Neuronal stem cell (in vitro differentiated cells): ENCODE measurements at regions not wholly inside any gene's neighbourhood (a gene's known extent, or its start where the extent isn't known, plus 50 kb on each side); places are given as distances from the start of the nearest gene placed in this dataset.

ENCODE experiments used
- DNase-seq: peaks from one replicate; pipeline ENCODE4 v3.0.0-alpha.2; 2013; ENCODE audit warnings: low spot score
- H2AFZ ChIP-seq: one replicate; pipeline ENCODE4 v1.6.1; 2013; ENCODE audit warnings: mild to moderate bottlenecking, low read length, inconsistent platforms
- H2AK5ac ChIP-seq: 2 replicates; pipeline ENCODE4 v1.6.1; 2013; ENCODE audit warnings: low read depth, mild to moderate bottlenecking, inconsistent platforms, low read length, moderate library complexity, mixed read lengths
- H2BK120ac ChIP-seq: 2 replicates; pipeline ENCODE4 v1.6.1; 2013; ENCODE audit warnings: low read depth, mild to moderate bottlenecking, inconsistent platforms, low read length, moderate library complexity, mixed read lengths
- H2BK12ac ChIP-seq: one replicate; pipeline ENCODE4 v1.6.1; 2013; ENCODE audit warnings: low read length, inconsistent platforms
- H2BK15ac ChIP-seq: 2 replicates; pipeline ENCODE4 v1.6.1; 2013; ENCODE audit warnings: mild to moderate bottlenecking, low read length, inconsistent platforms, mixed read lengths
- H2BK5ac ChIP-seq: one replicate; pipeline ENCODE4 v1.6.1; 2013; ENCODE audit warnings: inconsistent platforms, mild to moderate bottlenecking, low read length, moderate library complexity
- H3K14ac ChIP-seq: one replicate; pipeline ENCODE4 v1.6.1; 2013; ENCODE audit warnings: low read length, inconsistent platforms
- H3K18ac ChIP-seq: 2 replicates; pipeline ENCODE4 v1.6.1; 2013; ENCODE audit warnings: low read length, inconsistent platforms
- H3K23ac ChIP-seq: 2 replicates; pipeline ENCODE4 v1.6.1; 2013; ENCODE audit warnings: low read depth, mild to moderate bottlenecking, mixed read lengths, low read length, inconsistent platforms; ENCODE audit not compliant: poor library complexity
- H3K27ac ChIP-seq: replicated peaks from 3 replicates; pipeline ENCODE4 v1.5.1; 2013; ENCODE audit warnings: low read length, inconsistent platforms
- H3K27me3 ChIP-seq, 3 experiments: 2 replicates each; pipeline ENCODE4 v1.6.1; 2013; ENCODE audit warnings: low read length in 3 of 3, mild to moderate bottlenecking in 2 of 3, inconsistent platforms in 1 of 3, low read depth in 1 of 3, mixed read lengths in 1 of 3, moderate library complexity in 1 of 3; ENCODE audit not compliant: control insufficient read depth in 3 of 3, insufficient read depth in 3 of 3
- H3K36me3 ChIP-seq, 2 donors: replicated peaks in 1 of 2; 2 replicates each; pipeline ENCODE4 v1.6.1; 2013; ENCODE audit warnings: low read length in 2 of 2; ENCODE audit not compliant: control insufficient read depth in 2 of 2, insufficient read depth in 2 of 2
- H3K4ac ChIP-seq: 2 replicates; pipeline ENCODE4 v1.6.1; 2013; ENCODE audit warnings: inconsistent platforms, mild to moderate bottlenecking, low read length, moderate library complexity
- H3K4me1 ChIP-seq, 2 donors: 1 replicate in 1 of 2; 2 replicates in 1 of 2; pipeline ENCODE4 v1.6.1; 2013; ENCODE audit warnings: low read length in 2 of 2, low read depth in 1 of 2; ENCODE audit not compliant: control insufficient read depth in 2 of 2, insufficient read depth in 1 of 2
- H3K4me2 ChIP-seq: one replicate; pipeline ENCODE4 v1.6.1; 2013; ENCODE audit warnings: mild to moderate bottlenecking, low read length, inconsistent platforms; ENCODE audit not compliant: insufficient read depth, poor library complexity, severe bottlenecking
- H3K4me3 ChIP-seq, 2 donors: 2 replicates each; pipeline ENCODE4 v1.5.1; 2013; ENCODE audit warnings: low read length in 2 of 2, mild to moderate bottlenecking in 2 of 2, inconsistent platforms in 1 of 2, moderate library complexity in 1 of 2
- H3K79me1 ChIP-seq: one replicate; pipeline ENCODE4 v1.6.1; 2013; ENCODE audit warnings: low read depth, mild to moderate bottlenecking, inconsistent platforms, low read length, moderate library complexity
- H3K9ac ChIP-seq: one replicate; pipeline ENCODE4 v1.6.1; 2013; ENCODE audit warnings: mild to moderate bottlenecking, low read depth, low read length, inconsistent platforms; ENCODE audit not compliant: poor library complexity
- H3K9me3 ChIP-seq, 2 donors: replicated peaks in 1 of 2; 2 replicates each; pipeline versions ENCODE3 to v1.6.1; 2013; ENCODE audit warnings: low read length in 2 of 2, mild to moderate bottlenecking in 2 of 2, inconsistent platforms in 1 of 2, low read depth in 1 of 2, mixed read lengths in 1 of 2, moderate library complexity in 1 of 2; ENCODE audit not compliant: control insufficient read depth in 2 of 2, insufficient read depth in 1 of 2
- H4K8ac ChIP-seq: one replicate; pipeline ENCODE4 v1.6.1; 2013; ENCODE audit warnings: low read depth, mild to moderate bottlenecking, inconsistent platforms, low read length, moderate library complexity
- H4K91ac ChIP-seq: one replicate; pipeline ENCODE4 v1.6.1; 2013; ENCODE audit warnings: low read length, low read depth, mild to moderate bottlenecking, inconsistent platforms; ENCODE audit not compliant: poor library complexity
- WGBS, 2 donors: extraction: QIAGEN DNeasy Blood & Tissue Kit; methylation state at CpG; one replicate each; pipeline ENCODE4 v1.1.7; 2013; ENCODE audit warnings: missing lambda C conversion rate in 2 of 2, mixed read lengths in 1 of 2; ENCODE audit not compliant: insufficient read length in 2 of 2, insufficient replicate concordance in 1 of 2; ENCODE audit errors: extremely low coverage in 2 of 2; 5-methylcytosine and 5-hydroxymethylcytosine counted together

DNA sequence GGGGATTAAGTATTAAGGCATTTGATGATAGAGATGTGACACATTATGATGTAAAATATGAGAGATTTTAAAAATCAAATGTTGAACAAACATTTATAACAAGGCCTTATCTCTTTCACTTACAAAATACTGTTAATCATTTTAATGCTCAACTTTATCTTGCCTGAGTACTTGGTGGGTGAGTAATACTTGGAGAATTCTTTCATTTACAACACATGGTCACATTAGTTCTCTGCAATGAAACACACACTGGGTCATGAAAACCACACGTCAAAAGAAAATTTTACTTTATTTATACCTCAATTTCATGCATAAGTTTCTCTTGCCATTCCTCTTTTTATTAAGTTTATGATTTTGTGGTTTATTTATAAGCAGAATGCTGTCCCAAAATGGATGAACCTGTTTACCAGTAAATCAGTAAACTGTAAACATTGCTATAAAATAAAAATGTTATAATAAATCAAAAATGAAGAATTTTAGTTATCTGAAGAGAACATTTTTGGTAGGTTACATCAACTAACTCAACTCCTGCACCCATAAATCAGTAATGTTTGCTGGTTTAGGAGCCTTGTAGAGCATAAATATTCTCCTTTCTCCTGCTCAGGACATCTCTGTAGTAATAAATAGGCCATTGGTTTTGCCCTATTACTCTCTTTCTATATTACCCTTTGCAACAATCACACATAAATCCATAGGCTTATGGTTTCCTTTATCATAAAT lies 233.5 kb upstream of the NLGN4Y start:
- H4K8ac ChIP-seq, result no peak overlapping the region
- H3K79me1 ChIP-seq, result no peaks in the 10 kb centered on the region
- H3K9me3 ChIP-seq, result no peaks in the 10 kb centered on the region
- no peak overlapping the region for H3K4ac ChIP-seq
- H2BK12ac ChIP-seq, result no peak overlapping the region
- no peak overlapping the region for H2BK120ac ChIP-seq
- H4K91ac ChIP-seq, result no peak overlapping the region
- no peak overlapping the region for H3K27ac ChIP-seq
- no peak overlapping the region for H2AFZ ChIP-seq
- H3K4me3 ChIP-seq, result no peak overlapping the region
- no peak overlapping the region for H2BK15ac ChIP-seq
- no peaks in the 10 kb centered on the region for H3K4me1 ChIP-seq
- H3K23ac ChIP-seq, result no peak overlapping the region
- no peak overlapping the region for H3K9ac ChIP-seq
- no peak overlapping the region for H3K18ac ChIP-seq
- no peak overlapping the region for H2AK5ac ChIP-seq
- no peak overlapping the region for H3K14ac ChIP-seq
- H3K36me3 ChIP-seq, result no peaks in the 10 kb centered on the region
- no CpG with 5 or more reads among the region's 1 CpG for WGBS, 2 donors
- H3K4me2 ChIP-seq, result no peak overlapping the region
- no peak overlapping the region for H2BK5ac ChIP-seq
- DNase-seq, result no peak
- H3K27me3 ChIP-seq, result no peaks in the 10 kb centered on the region

DNA sequence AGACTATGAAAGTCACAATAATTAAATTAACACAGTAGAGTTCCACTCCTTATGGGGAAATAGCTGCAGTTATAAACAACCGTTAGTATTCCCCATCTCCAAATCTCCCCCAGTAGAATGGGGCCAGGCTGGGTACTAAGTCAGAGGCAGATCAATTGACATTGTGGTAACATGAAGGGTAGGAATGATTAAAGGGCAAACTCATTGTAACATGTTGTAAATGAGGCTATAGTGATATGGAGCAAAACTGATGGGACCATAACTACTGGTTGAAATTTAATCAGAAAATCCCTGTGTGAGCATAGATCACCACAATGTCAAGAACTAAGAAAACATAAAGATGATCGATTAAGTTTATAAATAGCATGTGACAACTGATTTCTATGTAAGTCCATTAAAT lies 231.9 kb upstream of the NLGN4Y start:
- Histone ChIP-seq H3K27me3 (no peaks in the 10 kb centered on the region), H3K79me1 (no peaks in the 10 kb centered on the region), H2BK12ac (no peak overlapping the region), H3K18ac (no peak overlapping the region), H2AK5ac (no peak overlapping the region), H2BK120ac (no peak overlapping the region), H3K4ac (no peak overlapping the region), H3K4me1 (no peaks in the 10 kb centered on the region), H3K4me2 (no peak overlapping the region), H4K91ac (no peak overlapping the region), H2AFZ (no peak overlapping the region), H3K36me3 (no peaks in the 10 kb centered on the region), H3K23ac (no peak overlapping the region), H3K14ac (no peak overlapping the region), H3K4me3 (no peak overlapping the region), H2BK15ac (no peak overlapping the region), H3K9ac (no peak overlapping the region), H4K8ac (no peak overlapping the region), H3K9me3 (no peaks in the 10 kb centered on the region), H2BK5ac (no peak overlapping the region), H3K27ac (no peak overlapping the region)
- no CpG with 5 or more reads among the region's 2 CpGs for WGBS, 2 donors
- DNase-seq, result no peak

DNA sequence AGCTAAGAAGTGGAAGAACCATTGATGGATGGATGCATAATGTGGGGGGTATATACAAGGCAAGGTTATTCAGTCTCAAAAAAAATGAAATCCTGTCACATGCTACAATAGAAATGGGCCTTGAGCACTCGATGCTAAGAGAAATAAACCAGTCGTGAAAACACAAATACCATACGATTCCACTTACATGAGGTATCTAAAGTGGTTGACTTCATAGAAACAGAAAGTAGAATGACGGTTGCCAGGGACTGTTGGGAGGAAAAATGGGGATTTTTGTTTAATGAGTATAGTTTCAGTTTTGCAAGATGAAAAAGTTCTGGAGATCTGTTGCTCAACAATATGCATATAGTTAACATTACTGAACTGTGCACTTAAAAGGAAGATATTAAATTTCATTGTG lies 223.6 kb upstream of the NLGN4Y start:
- Histone ChIP-seq H3K14ac (no peak overlapping the region), H4K8ac (no peak overlapping the region), H2BK5ac (no peak overlapping the region), H3K18ac (no peak overlapping the region), H2BK12ac (no peak overlapping the region), H2BK120ac (no peak overlapping the region), H3K27me3 (no peaks in the 10 kb centered on the region), H3K9me3 (no peaks in the 10 kb centered on the region), H3K4me1 (no peaks in the 10 kb centered on the region), H3K36me3 (no peaks in the 10 kb centered on the region), H3K9ac (no peak overlapping the region), H3K4ac (no peak overlapping the region), H3K79me1 (no peaks in the 10 kb centered on the region), H2AFZ (no peak overlapping the region), H2BK15ac (no peak overlapping the region), H3K27ac (no peak overlapping the region), H2AK5ac (no peak overlapping the region), H4K91ac (no peak overlapping the region), H3K4me2 (no peak overlapping the region), H3K23ac (no peak overlapping the region), H3K4me3 (no peak overlapping the region)
- no peak for DNase-seq
- WGBS, 2 donors, result no CpG with 5 or more reads among the region's 4 CpGs

DNA sequence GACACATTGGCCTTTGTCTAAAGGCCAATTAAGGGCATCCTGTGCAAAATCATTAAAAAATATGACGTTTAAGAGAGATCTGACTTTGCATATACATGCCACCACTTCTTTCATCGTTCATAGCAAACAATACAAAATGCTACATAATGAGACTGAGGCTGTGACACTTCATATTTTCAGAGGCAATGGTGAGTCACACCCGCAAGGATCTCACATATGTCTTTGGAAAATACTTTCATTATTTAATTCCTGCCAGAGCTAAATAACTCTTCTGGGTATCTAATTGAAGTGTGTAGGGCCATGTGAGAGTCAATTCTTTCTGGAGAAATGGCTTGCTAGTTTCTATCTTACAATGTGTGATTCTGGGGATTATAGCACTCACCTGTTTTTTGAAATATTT lies 222.8 kb upstream of the NLGN4Y start:
- Histone ChIP-seq H3K9me3 (no peaks in the 10 kb centered on the region), H3K4me3 (no peak overlapping the region), H3K4me1 (no peaks in the 10 kb centered on the region), H4K8ac (no peak overlapping the region), H3K36me3 (no peaks in the 10 kb centered on the region), H2AFZ (no peak overlapping the region), H3K9ac (no peak overlapping the region), H3K79me1 (no peaks in the 10 kb centered on the region), H4K91ac (no peak overlapping the region), H2BK120ac (no peak overlapping the region), H2AK5ac (no peak overlapping the region), H2BK12ac (no peak overlapping the region), H3K18ac (no peak overlapping the region), H3K27ac (no peak overlapping the region), H3K23ac (no peak overlapping the region), H3K14ac (no peak overlapping the region), H2BK15ac (no peak overlapping the region), H3K27me3 (no peaks in the 10 kb centered on the region), H2BK5ac (no peak overlapping the region), H3K4ac (no peak overlapping the region), H3K4me2 (no peak overlapping the region)
- WGBS, 2 donors, result no CpG with 5 or more reads among the region's 3 CpGs
- no peak for DNase-seq
